Astrocyte (in vitro differentiated cells and primary cell): ENCODE measurements at regions not wholly inside any gene's neighbourhood (a gene's known extent, or its start where the extent isn't known, plus 50 kb on each side); places are given as distances from the start of the nearest gene placed in this dataset.

Source experiments
- DNase-seq: peaks from one replicate; pipeline ENCODE4 v3.0.0-alpha.2; 2010; ENCODE audit warnings: low read depth
- FAIRE-seq: peaks from 2 replicates; lab custom pipeline; 2011; peaks lifted over from hg19 to GRCh38; lab: Jason Lieb, UNC
- H2AFZ ChIP-seq: 2 replicates; pipeline ENCODE4 v1.6.0; 2012; ENCODE audit warnings: low read depth, low read length, inconsistent platforms
- H3K27ac ChIP-seq: 2 replicates; pipeline ENCODE4 v1.5.1; 2011; ENCODE audit warnings: low read depth, low read length, inconsistent platforms
- H3K27me3 ChIP-seq: 2 replicates; pipeline ENCODE4 v1.6.0; 2011; ENCODE audit warnings: low read length, inconsistent platforms; ENCODE audit not compliant: insufficient read depth
- H3K36me3 ChIP-seq: 2 replicates; pipeline ENCODE4 v1.5.1; 2011; ENCODE audit warnings: low read length, inconsistent platforms; ENCODE audit not compliant: insufficient read depth
- H3K4me1 ChIP-seq: 2 replicates; pipeline ENCODE4 v1.5.1; 2011; ENCODE audit warnings: low read length, inconsistent platforms; ENCODE audit not compliant: insufficient read depth
- H3K4me2 ChIP-seq: 2 replicates; pipeline ENCODE4 v1.6.0; 2012; ENCODE audit warnings: low read length, inconsistent platforms
- H3K4me3 ChIP-seq: 2 replicates; pipeline ENCODE4 v1.5.1; 2011; ENCODE audit warnings: low read depth, mild to moderate bottlenecking, low read length, inconsistent platforms; ENCODE audit not compliant: insufficient read depth
- H3K79me2 ChIP-seq: 2 replicates; pipeline ENCODE4 v1.6.0; 2012; ENCODE audit warnings: mild to moderate bottlenecking, low read length, inconsistent platforms; ENCODE audit not compliant: insufficient read depth
- H3K9ac ChIP-seq: 2 replicates; pipeline ENCODE4 v1.6.0; 2012; ENCODE audit warnings: mild to moderate bottlenecking, low read length, inconsistent platforms
- H3K9me3 ChIP-seq: 2 replicates; pipeline ENCODE4 v1.5.1; 2012; ENCODE audit warnings: low read depth, mild to moderate bottlenecking, low read length, inconsistent platforms; ENCODE audit not compliant: insufficient read depth
- H4K20me1 ChIP-seq: 2 replicates; pipeline ENCODE4 v1.6.0; 2012; ENCODE audit warnings: low read length, inconsistent platforms; ENCODE audit not compliant: insufficient read depth
- H3K27ac Mint-ChIP-seq: one replicate; pipeline ENCODE4 v1.8.0; 2021; ENCODE audit warnings: mild to moderate bottlenecking, mixed read lengths; ENCODE audit not compliant: unreplicated experiment
- H3K27me3 Mint-ChIP-seq: one replicate; pipeline ENCODE4 v1.8.0; 2021; ENCODE audit warnings: low read depth, mixed read lengths; ENCODE audit not compliant: unreplicated experiment
- H3K36me3 Mint-ChIP-seq: one replicate; pipeline ENCODE4 v1.8.0; 2021; ENCODE audit warnings: low read depth, mixed read lengths; ENCODE audit not compliant: unreplicated experiment
- H3K4me1 Mint-ChIP-seq: one replicate; pipeline ENCODE4 v1.8.0; 2021; ENCODE audit warnings: low read depth, mixed read lengths; ENCODE audit not compliant: unreplicated experiment
- H3K4me3 Mint-ChIP-seq: one replicate; pipeline ENCODE4 v1.8.0; 2021; ENCODE audit warnings: mild to moderate bottlenecking, moderate library complexity, mixed read lengths; ENCODE audit not compliant: unreplicated experiment
- H3K9me3 Mint-ChIP-seq: one replicate; pipeline ENCODE4 v1.8.0; 2021; ENCODE audit warnings: mild to moderate bottlenecking, mixed read lengths; ENCODE audit not compliant: unreplicated experiment
- EZH2 ChIP-seq: IDR thresholded peaks from 2 replicates; pipeline ENCODE4 v1.6.1; 2012; ENCODE audit warnings: mild to moderate bottlenecking, low read length, inconsistent platforms; ENCODE audit not compliant: insufficient read depth
- TF ChIP-seq, protein P1 (sequence below): IDR thresholded peaks from 2 replicates; pipeline ENCODE4 v1.5.1; 2011; ENCODE audit warnings: low read depth, mild to moderate bottlenecking, inconsistent platforms, low read length, moderate library complexity; ENCODE audit not compliant: insufficient read depth

DNA sequence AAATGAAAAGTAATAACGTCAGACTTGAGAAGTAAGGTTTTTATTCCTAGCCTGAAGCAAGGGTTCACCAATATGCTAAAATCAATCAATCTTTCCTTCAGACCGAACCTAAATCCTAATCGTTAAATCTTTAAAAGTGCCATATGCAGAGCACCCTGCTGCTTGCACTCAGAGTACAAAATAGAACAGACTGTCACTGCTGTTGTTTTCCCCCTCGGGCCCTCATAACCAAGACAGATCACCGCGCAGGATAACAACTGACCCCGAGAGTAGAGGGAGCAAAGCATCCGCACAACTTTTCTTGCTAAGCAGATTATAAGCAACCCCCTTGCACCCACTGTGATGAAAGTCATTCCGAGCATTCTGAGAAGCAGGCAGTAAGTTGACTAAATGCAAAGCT is 550.9 kb upstream of the NDST4 start:
- no peak overlapping the region for H3K27ac Mint-ChIP-seq
- no peak overlapping the region for H3K4me3 Mint-ChIP-seq
- H3K36me3 Mint-ChIP-seq: no peaks in the 10 kb centered on the region
- Histone ChIP-seq H3K9ac (no peak overlapping the region), H3K4me3 (no peak overlapping the region), H3K36me3 (no peaks in the 10 kb centered on the region), H3K9me3 (no peaks in the 10 kb centered on the region), H3K27ac (no peak overlapping the region), H3K4me2 (peak overlapping the region; percentile 56), H3K27me3 (no peaks in the 10 kb centered on the region), H3K79me2 (no peaks in the 10 kb centered on the region), H3K4me1 (no peaks in the 10 kb centered on the region), H4K20me1 (no peaks in the 10 kb centered on the region), H2AFZ (peak overlapping the region; percentile 27)
- TF ChIP-seq, protein P1, sequence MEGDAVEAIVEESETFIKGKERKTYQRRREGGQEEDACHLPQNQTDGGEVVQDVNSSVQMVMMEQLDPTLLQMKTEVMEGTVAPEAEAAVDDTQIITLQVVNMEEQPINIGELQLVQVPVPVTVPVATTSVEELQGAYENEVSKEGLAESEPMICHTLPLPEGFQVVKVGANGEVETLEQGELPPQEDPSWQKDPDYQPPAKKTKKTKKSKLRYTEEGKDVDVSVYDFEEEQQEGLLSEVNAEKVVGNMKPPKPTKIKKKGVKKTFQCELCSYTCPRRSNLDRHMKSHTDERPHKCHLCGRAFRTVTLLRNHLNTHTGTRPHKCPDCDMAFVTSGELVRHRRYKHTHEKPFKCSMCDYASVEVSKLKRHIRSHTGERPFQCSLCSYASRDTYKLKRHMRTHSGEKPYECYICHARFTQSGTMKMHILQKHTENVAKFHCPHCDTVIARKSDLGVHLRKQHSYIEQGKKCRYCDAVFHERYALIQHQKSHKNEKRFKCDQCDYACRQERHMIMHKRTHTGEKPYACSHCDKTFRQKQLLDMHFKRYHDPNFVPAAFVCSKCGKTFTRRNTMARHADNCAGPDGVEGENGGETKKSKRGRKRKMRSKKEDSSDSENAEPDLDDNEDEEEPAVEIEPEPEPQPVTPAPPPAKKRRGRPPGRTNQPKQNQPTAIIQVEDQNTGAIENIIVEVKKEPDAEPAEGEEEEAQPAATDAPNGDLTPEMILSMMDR: no peak
- TF ChIP-seq EZH2: no peak
- no peaks in the 10 kb centered on the region for H3K4me1 Mint-ChIP-seq
- no peak for DNase-seq
- no peak for FAIRE-seq
- no peaks in the 10 kb centered on the region for H3K27me3 Mint-ChIP-seq
- H3K9me3 Mint-ChIP-seq: no peaks in the 10 kb centered on the region

DNA sequence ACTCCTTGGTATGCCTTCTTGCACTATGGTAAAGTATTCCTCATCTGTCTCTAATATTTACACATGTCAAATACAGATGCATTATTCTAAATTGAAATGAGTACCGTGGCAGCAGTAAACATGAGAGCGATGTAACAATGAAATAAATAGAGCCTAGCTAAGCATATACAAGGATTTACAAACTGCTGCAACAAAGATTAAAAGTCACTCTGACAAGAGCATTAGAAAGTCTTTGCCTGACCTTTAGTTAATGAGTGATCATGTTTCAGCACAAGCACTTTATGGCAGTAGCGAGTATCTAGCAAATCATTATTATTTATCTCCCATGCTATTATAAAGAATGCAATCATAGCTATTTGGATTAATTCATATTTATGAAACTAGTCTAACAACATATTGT is 547.0 kb upstream of the NDST4 start:
- Mint-ChIP-seq H3K4me1 (no peaks in the 10 kb centered on the region), H3K27ac (no peak overlapping the region), H3K4me3 (no peak overlapping the region), H3K36me3 (no peaks in the 10 kb centered on the region), H3K27me3 (no peaks in the 10 kb centered on the region), H3K9me3 (no peaks in the 10 kb centered on the region)
- H3K27me3 ChIP-seq: no peaks in the 10 kb centered on the region
- no peaks in the 10 kb centered on the region for H3K36me3 ChIP-seq
- H3K9me3 ChIP-seq: no peaks in the 10 kb centered on the region
- H3K79me2 ChIP-seq: no peaks in the 10 kb centered on the region
- H2AFZ ChIP-seq: no peak overlapping the region
- FAIRE-seq (no peak), DNase-seq (no peak)
- TF ChIP-seq, protein P1: no peak
- TF ChIP-seq EZH2: no peak
- no peak overlapping the region for H3K4me2 ChIP-seq
- H3K4me1 ChIP-seq: no peaks in the 10 kb centered on the region
- no peak overlapping the region for H3K4me3 ChIP-seq
- no peak overlapping the region for H3K9ac ChIP-seq
- H3K27ac ChIP-seq: no peak overlapping the region
- H4K20me1 ChIP-seq: no peaks in the 10 kb centered on the region

DNA sequence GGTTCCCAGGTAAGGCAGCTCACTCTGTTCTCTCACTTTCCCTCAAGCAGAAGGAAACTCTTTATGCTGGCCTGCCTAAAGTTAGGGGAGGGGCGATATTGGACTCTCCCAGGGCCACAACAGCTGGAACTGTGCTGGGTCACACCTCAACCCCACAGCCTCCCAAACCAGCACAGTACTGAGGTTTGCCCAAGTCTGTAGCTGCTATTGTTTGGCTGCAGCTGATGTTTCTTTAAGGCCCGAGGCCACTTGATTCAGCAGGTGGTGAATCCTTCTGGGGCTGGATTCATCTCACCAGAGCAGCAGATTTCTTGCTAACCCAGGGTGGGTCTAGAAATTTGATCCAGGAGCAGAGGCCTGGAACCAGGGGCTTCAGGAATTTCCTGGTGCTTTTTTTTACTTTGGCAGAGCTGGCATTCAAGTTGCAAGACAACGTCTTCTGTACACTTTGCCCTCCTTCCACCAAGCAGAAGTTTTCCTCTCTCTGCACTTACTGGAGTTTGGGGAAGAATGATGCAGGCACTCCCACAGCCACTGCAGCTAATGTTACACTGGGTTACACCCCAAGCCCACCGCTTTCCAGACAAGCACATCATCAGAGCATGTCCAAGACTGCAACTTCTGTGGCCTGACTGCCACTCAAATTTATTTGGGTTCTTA is 544.7 kb upstream of the NDST4 start:
- H3K27me3 ChIP-seq: no peaks in the 10 kb centered on the region
- H3K9ac ChIP-seq: no peak overlapping the region
- no peaks in the 10 kb centered on the region for H3K27me3 Mint-ChIP-seq
- H3K27ac Mint-ChIP-seq: no peak overlapping the region
- peaks cover 3% of the 10 kb centered on the region for H3K9me3 Mint-ChIP-seq
- no peaks in the 10 kb centered on the region for H3K4me1 ChIP-seq
- H3K79me2 ChIP-seq: no peaks in the 10 kb centered on the region
- DNase-seq: no peak
- no peaks in the 10 kb centered on the region for H3K4me1 Mint-ChIP-seq
- no peaks in the 10 kb centered on the region for H3K36me3 Mint-ChIP-seq
- H3K27ac ChIP-seq: no peak overlapping the region
- no peak overlapping the region for H3K4me3 Mint-ChIP-seq
- FAIRE-seq: no peak
- no peaks in the 10 kb centered on the region for H4K20me1 ChIP-seq
- H3K36me3 ChIP-seq: no peaks in the 10 kb centered on the region
- no peak overlapping the region for H3K4me2 ChIP-seq
- H3K4me3 ChIP-seq: no peak overlapping the region
- H3K9me3 ChIP-seq: no peaks in the 10 kb centered on the region
- no peak overlapping the region for H2AFZ ChIP-seq
- TF ChIP-seq, protein P1: no peak
- no peak for TF ChIP-seq EZH2
